Uterus (tissue), 3 donors: ENCODE measurements at regions not wholly inside any gene's neighbourhood (a gene's known extent, or its start where the extent isn't known, plus 50 kb on each side); places are given as distances from the start of the nearest gene placed in this dataset.
"Not testable (repeated sequence)": the region's sequence is repeated elsewhere in the genome, so short reads cannot be mapped to it uniquely, and the experiment has no call there.

Source experiments
- DNase-seq, 2 donors: peaks; one replicate each; pipeline ENCODE4 v3.0.0-alpha.2; 2019 to 2020
- H3K27ac ChIP-seq, 2 donors: fragments of 200-600 bp; sonication (generic); 1 replicate in 1 of 2; 2 replicates in 1 of 2; pipeline ENCODE4 v1.5.1; 2016 to 2018
- H3K27me3 ChIP-seq, 2 donors: fragments of 200-600 bp; sonication (generic); one replicate each; pipeline ENCODE4 v1.5.1; 2018 to 2019; ENCODE audit warnings: control low read depth in 1 of 2
- H3K36me3 ChIP-seq, 2 donors: fragments of 200-600 bp; sonication (generic); one replicate each; pipeline ENCODE4 v1.5.1; 2019; ENCODE audit warnings: control low read depth in 1 of 2
- H3K4me1 ChIP-seq, 2 donors: fragments of 200-600 bp; sonication (generic); one replicate each; pipeline ENCODE4 v1.5.1; 2018 to 2019; ENCODE audit warnings: control low read depth in 1 of 2
- H3K4me3 ChIP-seq, 2 donors: fragments of 200-600 bp; sonication (generic); 1 replicate in 1 of 2; 2 replicates in 1 of 2; pipeline ENCODE4 v1.5.1; 2018 to 2019; ENCODE audit warnings: mild to moderate bottlenecking in 1 of 2
- H3K9me3 ChIP-seq, 2 donors: fragments of 200-600 bp; sonication (generic); one replicate each; pipeline ENCODE4 v1.5.1; 2019; ENCODE audit warnings: control low read depth in 1 of 2
- POLR2A ChIP-seq, 2 donors: fragments of 450-650 bp; IDR thresholded peaks; one replicate each; pipeline ENCODE4 v1.6.1; 2016; ENCODE audit warnings: antibody characterized with exemption in 2 of 2, mild to moderate bottlenecking in 1 of 2, moderate library complexity in 1 of 2
- intact Hi-C: fragments of 100-400 bp; cut with DNase I; formaldehyde crosslinking; loops from one replicate; pipeline ENCODE4 v1.15.1; 2023; ENCODE audit warnings: low total_unique reads
- TF ChIP-seq, protein P1 (sequence below), 4 experiments: fragments of 200-600 bp in 2 of 4; fragments of 450-650 bp in 2 of 4; sonication (generic) in 2 of 4; IDR thresholded peaks; one replicate each; pipeline ENCODE4 v1.5.1; 2016 to 2019; ENCODE audit warnings: antibody characterized with exemption in 4 of 4, mild to moderate bottlenecking in 2 of 4, moderate library complexity in 1 of 4
- donor health status: DM: yes; HTN: yes; CAD: no.

DNA sequence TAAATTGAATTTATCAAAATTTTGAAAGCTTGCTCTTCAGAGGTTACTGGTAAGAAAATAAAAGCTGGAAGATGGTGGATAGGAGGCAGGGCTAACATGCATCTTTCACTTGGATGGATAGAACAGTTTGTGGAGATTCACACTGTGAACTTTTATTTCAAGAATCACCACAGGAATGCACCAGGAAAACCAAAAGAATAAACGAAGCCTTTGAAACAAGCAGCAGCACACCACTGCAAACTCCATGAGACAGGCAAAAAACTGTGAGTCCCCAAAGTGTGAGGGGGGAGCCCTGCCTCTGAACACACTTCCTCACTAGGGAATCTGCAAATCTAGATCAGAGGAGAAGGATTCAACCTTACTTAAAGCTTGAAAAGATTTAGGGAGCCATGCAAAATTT, 122.2 kb downstream of the RTP4 start:
- Histone ChIP-seq H3K9me3 (no peaks in the 10 kb centered on the region), H3K4me1 (no peaks in the 10 kb centered on the region), H3K27ac (no peak overlapping the region), H3K27me3 (no peaks in the 10 kb centered on the region), H3K36me3 (no peaks in the 10 kb centered on the region), H3K4me3 (no peak overlapping the region)
- TF ChIP-seq, protein P1, sequence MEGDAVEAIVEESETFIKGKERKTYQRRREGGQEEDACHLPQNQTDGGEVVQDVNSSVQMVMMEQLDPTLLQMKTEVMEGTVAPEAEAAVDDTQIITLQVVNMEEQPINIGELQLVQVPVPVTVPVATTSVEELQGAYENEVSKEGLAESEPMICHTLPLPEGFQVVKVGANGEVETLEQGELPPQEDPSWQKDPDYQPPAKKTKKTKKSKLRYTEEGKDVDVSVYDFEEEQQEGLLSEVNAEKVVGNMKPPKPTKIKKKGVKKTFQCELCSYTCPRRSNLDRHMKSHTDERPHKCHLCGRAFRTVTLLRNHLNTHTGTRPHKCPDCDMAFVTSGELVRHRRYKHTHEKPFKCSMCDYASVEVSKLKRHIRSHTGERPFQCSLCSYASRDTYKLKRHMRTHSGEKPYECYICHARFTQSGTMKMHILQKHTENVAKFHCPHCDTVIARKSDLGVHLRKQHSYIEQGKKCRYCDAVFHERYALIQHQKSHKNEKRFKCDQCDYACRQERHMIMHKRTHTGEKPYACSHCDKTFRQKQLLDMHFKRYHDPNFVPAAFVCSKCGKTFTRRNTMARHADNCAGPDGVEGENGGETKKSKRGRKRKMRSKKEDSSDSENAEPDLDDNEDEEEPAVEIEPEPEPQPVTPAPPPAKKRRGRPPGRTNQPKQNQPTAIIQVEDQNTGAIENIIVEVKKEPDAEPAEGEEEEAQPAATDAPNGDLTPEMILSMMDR (IDR thresholded peaks at IDR 0.05), result no peak
- TF ChIP-seq POLR2A (IDR thresholded peaks at IDR 0.05), result no peak
- no peak for DNase-seq
- intact Hi-C loops, result no loop called here

DNA sequence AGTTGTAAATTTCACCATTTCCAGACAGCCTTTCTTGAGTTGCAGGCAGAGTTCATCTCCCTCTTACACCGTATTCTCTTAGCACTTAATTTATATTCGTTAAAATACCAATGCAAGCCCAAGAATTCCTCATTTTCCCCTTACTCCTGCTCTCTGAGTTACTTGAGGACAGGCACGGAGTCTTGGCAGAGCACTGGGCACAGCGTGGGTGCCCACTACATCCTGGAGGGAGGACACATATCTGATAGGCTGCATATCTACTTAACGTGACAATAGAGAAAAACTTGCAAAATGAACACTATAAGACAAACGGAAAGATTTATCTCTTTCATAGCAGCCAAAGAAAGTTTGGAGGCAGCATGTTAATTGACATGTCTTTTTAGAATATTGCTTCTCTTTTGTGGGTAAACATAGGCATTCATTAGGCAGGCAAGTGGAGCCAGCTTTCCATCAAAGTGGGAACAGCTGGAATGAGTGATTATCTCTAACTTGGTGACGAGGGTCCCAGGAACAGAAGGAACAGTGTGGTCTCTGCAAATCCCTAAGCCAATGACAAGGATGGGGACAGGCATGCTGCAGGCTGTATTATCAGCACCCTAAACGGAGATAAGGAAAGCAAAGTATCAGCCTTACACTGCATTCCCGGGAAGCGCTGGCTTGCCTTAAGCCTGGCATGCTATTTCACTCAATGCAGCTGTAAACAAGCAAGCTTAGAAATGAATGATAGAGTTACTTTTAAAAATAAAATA, 116.5 kb downstream of the RTP4 start:
- Histone ChIP-seq H3K4me3 (no peak overlapping the region), H3K9me3 (no peaks in the 10 kb centered on the region), H3K27me3 (no peaks in the 10 kb centered on the region), H3K36me3 (no peaks in the 10 kb centered on the region), H3K27ac (no peak overlapping the region), H3K4me1 (no peaks in the 10 kb centered on the region)
- DNase-seq, result no peak
- TF ChIP-seq, protein P1 (IDR thresholded peaks at IDR 0.05), result no peak
- no peak for TF ChIP-seq POLR2A (IDR thresholded peaks at IDR 0.05)
- intact Hi-C loops, result no loop called here

DNA sequence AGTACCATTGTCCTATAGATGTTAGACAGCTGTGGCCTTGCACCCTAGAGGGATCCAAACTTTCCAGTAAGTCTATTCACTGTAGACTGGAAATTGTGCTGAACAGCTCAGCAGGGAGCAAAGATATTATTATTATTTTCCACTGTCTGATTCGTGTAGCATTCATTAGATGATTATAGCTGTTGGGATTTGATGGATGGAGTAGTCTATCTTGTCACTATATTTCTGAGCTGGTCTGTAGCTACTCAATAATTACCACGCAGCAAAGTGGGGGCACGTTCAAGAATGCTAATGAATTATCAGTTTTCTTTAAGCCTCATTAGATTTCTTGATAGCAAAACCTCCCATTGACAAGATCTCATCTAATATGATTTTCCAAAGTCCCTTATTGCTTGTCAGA, 113.2 kb downstream of the RTP4 start:
- no peaks in the 10 kb centered on the region for H3K36me3 ChIP-seq
- H3K27me3 ChIP-seq, result no peaks in the 10 kb centered on the region
- H3K4me1 ChIP-seq, result no peaks in the 10 kb centered on the region
- DNase-seq, result no peak
- no peak overlapping the region for H3K4me3 ChIP-seq
- no peak overlapping the region for H3K27ac ChIP-seq
- intact Hi-C loops, result no loop called here
- H3K9me3 ChIP-seq, result no peaks in the 10 kb centered on the region
- TF ChIP-seq, protein P1 (IDR thresholded peaks at IDR 0.05), result no peak
- no peak for TF ChIP-seq POLR2A (IDR thresholded peaks at IDR 0.05)

DNA sequence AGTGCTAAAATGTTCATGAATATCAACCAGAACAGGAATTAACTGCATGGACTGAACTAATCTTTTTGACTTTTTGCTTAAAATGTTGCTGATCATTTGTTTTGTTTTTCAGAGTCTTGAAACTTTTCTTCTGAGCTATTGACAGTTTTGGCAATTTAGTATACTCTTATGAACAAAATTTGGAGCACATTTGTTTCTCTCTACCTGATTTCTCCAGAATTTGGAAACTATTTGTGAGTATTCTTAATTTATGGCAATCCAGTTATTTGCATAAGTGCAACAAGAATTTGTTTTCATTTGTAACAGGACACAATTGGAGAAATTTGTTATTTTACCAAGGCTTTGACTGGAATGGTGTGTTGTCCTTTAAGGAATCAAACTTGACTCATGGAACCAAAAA, 107.4 kb downstream of the RTP4 start:
- H3K9me3 ChIP-seq, H3K27ac ChIP-seq, H3K27me3 ChIP-seq, H3K36me3 ChIP-seq, H3K4me3 ChIP-seq, DNase-seq, intact Hi-C loops, H3K4me1 ChIP-seq: not testable (repeated sequence)

DNA sequence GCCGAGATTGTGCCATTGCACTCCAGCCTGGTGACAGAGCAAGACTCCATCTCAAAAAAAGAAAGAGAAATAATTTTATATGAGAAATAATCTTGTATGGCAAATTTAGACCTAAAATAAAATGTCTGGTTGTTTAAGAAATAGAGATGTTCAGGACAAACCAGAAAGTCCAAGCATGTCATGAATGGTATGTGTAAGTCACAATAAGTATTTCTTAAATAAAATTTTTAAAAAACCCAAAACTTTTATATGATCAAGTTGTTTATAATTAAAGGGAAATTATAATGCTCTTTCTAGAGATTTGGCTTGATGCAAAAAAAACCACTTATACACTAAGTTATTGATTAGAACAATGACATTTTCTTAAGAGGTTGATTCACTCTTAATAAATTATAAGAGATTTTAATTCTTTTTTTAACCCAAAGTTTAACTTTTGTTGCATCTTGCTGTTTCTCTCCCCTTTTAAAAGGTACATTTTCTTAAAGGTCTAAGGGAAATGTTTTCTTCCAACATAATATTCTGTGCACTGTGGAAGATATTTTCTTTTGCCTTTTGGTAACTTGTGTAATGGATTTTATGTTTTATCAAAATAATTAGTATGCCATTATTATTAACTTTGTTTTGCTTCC, 105.7 kb downstream of the RTP4 start:
- Histone ChIP-seq H3K9me3 (no peaks in the 10 kb centered on the region), H3K36me3 (no peaks in the 10 kb centered on the region), H3K27me3 (no peaks in the 10 kb centered on the region), H3K27ac (no peak overlapping the region), H3K4me1 (no peaks in the 10 kb centered on the region), H3K4me3 (no peak overlapping the region)
- TF ChIP-seq, protein P1 (IDR thresholded peaks at IDR 0.05), result no peak
- no peak for TF ChIP-seq POLR2A (IDR thresholded peaks at IDR 0.05)
- DNase-seq, result no peak
- intact Hi-C loops, result no loop called here

DNA sequence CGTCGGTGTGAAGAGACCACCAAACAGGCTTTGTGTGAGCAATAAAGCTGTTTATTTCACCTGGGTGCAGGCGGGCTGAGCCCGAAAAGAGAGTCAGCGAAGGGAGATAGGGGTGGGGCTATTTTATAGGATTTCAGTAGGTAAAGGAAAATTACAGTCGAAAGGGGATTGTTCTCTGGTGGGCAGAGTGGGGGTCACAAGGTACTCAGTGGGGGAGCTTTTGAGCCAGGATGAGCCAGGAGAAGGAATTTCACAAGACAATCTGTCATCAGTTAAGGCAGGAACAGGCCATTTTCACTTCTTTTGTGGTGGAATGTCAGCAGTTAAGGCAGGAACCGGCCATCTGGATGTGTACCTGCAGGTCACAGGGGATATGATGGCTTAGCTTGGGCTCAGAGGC, 98.1 kb downstream of the RTP4 start:
- H3K27ac ChIP-seq, H3K4me3 ChIP-seq, DNase-seq, H3K4me1 ChIP-seq, H3K9me3 ChIP-seq, intact Hi-C loops, H3K36me3 ChIP-seq, H3K27me3 ChIP-seq: not testable (repeated sequence)
